HG02970 (cell line): ENCODE measurements at regions not wholly inside any gene's neighbourhood (a gene's known extent, or its start where the extent isn't known, plus 50 kb on each side); places are given as distances from the start of the nearest gene placed in this dataset.

Experiments used
- ATAC-seq: cut with Tn5 transposase; IDR thresholded peaks from one replicate; pipeline ENCODE4 v1.9.1; 2021; ENCODE audit warnings: mild to moderate bottlenecking, moderate library complexity, moderate number of reproducible peaks; ENCODE audit not compliant: unreplicated experiment, low FRiP score

DNA sequence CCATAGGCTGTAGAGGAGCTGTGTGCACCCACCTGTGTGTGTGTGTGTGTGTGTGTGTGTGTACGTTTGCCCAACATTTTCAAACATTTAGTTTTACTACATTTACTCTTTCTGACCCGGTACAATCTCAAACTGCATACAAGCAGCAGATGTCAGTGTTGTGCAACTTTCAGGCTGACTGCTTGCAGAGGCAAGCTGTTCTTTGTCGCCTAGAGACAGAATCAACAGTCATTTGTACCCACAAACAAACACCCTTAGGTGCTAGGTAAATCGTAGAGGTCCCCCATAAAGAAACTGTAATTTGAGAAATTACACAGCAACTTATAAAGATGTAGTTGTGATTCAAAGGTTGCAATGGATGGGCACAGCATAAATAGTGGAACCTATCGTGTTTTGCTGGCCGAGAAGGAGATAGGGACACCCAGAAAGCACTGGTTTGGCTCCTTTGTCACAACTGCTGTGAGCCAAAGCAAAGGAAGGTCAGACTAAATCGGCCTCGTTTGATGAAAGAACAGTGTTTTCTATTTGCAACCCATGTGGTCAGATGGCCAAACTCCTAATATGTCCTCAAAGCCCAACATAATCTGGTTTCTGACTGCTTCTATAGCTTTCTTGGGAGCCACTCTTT lies 478.4 kb downstream of the TOX3 start:
- no peak for ATAC-seq

DNA sequence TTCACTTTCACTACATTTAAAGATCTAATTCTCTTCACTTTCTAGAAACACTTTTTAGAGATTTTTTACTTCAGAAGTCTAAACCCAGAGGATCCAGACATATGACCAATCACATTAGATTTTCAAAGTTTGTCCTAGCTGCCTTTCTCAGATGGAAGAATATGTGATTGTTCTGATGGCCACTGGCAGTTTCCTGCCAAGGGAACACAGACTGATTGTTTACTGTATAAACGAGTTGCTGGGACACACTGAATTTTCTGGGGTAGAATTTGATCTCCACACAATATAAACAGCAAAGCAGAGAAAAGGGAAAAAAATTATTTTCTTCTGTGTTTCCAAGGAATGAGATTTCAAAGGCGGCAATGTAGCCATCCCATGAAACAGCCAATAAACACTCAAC lies 480.0 kb downstream of the TOX3 start:
- ATAC-seq: no peak

DNA sequence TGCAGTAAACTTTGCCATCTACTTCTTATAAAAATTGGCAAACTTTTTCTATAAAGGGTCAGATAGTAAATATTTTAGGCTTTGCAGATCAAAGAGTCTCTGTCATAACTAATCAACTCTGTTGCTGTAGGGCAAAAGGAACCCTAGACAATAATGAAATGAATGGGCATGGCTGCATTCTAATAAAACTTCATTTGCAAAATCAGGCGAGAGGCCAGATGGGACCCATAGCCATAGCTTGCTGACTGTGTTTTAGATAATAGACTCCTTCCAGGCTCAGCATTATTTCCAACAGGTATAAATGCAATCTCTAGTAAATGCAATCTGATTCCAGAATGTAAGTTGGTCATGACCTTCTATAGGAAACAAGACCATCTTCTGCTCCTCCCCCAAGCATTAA lies 490.7 kb downstream of the TOX3 start:
- no peak for ATAC-seq

DNA sequence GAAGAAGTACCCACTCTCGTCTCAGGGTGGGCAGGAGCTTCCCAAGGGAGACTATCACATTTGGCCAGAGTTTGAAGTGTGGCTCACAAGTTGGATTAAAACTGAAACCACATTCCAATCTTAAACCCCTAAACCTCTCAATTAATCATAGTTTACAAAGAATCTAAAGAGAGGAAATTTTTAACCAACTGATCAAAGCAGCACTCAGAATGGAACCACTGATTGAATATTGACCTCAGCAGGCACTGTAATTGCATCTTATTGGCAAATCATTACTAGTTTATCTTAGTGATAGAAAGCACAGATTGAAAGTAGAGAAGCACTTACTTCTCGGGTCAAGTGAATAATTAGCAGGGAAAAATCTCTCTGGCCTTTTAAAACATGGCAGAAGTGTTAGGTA lies 491.6 kb downstream of the TOX3 start:
- ATAC-seq: no peak

DNA sequence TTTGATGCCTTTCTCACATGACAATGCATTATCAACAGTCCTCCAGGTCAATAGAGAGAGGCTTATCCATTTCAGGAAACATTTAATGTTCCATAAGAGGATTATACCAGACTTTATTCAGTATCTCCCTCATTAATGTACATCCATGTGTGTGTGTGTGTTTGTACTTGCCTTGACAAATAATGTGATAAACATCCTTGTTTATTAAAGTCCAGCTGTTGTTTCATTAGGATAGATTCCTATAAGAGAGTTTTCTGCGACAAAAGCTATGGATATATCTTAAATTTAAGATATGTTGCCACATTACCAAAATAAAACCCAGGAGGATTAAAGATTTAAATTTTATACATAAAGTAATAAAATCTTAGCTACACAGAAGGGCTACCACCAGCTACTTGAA lies 492.6 kb downstream of the TOX3 start:
- no peak for ATAC-seq

DNA sequence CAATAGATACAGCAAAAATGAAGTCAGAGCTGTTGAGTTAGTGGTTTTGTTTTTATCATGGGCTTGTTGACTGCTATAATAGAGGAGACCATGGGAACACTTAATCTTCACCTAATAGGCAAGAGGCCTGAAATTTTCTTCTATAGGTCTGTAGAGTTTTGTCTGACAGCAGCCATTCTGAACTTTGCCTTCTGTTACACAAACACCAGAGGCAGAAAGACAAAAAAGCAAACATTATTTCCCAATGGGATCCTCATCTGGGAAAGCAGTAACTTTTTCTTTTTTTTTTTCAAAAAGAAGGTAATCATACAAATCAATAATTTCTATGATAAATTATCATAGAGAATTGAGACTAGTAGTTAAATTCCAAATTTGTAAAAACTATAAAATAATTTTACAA lies 494.1 kb downstream of the TOX3 start:
- no peak for ATAC-seq

DNA sequence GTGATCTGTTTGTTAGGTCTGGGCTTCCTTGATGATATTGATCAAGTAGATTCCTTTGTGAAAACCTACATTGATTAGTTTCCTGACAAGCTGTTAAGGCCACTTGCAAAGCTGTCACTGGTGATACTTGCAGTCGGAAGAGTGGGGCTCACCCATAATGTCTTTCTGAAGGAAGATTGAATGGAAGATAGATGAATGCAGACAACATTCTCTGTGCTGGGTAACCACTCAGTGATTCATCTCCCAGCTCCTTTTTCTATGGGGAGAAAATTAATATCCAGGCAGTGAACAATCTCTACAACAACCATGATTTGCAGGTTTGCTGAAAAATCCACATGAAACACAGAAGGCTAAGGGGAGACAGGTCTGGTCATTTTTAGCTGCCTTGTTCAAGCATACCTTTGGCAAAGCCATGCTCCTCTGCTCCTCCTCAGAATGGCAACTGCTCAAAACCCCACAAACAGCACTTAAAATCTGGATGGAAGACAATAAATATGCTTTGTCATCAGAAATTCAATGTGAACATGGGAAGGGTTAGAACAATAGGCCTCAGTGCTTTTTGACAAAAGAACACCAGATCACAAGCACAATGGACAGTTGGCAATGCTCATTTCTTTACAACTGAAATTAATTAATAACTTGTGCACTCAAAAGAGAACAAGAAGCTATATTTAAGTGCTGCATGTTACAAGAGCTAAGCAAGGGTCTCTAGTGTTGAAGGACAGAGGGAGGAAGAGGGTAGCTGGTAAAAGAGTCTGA lies 495.4 kb downstream of the TOX3 start:
- no peak for ATAC-seq

DNA sequence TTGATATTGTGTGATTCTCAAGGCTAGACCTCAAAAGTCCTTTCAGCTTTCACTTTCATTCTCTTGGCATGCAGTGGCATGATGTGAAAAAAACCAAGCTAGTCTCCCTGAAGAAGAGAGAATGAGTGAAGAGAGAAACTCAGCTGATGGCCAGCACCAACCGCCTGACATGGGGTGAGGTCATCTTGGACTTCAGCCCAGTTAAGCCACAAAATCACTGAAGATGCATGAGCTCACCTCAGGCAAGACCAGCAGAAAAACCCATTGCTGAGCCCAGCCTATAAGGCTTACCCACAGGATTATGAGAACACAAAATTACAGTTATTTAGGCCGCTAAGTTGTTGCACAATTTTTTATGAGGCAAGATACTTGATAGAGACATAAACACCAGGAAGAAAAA lies 496.5 kb downstream of the TOX3 start:
- ATAC-seq: no peak

DNA sequence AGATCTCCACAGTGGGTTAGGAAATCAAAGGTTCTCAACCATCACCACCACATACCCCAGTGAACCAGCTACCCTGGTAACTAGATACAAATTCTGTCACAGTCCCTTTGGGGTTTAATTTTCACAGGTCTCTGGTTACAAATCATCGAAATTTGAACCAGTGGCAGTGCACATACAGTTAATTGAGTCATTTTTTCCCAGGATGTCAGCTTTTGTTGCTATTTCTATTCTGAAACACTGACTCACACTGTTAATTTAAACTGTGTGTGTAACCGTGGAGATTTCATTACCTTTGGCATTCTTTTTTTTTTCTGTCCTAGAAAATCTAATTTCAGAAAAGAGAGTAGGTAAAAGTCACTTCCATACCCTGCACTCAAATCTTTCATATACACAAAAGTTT lies 511.5 kb downstream of the TOX3 start:
- no peak for ATAC-seq

DNA sequence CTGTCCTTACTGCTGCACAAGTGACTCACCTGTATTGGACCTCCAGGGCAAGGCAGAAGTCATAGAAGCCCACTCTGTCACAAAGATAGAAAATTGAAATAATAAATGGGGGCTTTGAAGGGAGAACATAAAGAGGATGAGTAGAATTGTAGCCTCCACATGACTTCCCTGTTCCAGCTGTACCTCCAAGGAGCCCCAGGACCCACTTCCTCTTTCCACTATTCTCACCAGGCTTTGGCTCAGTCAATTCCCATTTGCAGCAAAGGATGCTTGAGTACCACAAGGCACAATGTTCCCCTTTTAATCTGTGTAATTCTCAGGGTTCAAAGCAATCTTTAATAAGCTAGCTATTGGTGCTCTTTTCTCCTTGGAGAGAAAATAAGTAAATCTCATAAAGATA lies 512.1 kb downstream of the TOX3 start:
- ATAC-seq: no peak

DNA sequence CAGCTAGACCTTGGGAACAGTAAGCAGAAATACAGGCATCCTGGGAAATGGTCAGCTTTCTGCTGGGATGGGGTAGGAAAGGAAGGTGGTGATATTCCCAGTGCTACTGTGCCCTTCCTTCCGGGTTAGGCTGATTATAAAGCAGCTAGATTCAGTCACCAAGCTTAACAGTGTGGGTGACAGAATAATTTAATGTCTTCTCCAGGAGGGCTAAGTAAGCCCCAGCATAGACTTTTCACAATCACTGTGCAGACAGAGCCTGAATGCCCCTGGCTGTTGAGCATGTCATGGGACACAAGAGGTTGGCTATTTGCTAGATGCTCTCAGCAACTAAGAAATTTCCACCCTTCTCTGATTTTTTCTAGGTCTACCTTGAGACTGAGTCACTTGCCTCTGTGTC lies 513.0 kb downstream of the TOX3 start:
- no peak for ATAC-seq

DNA sequence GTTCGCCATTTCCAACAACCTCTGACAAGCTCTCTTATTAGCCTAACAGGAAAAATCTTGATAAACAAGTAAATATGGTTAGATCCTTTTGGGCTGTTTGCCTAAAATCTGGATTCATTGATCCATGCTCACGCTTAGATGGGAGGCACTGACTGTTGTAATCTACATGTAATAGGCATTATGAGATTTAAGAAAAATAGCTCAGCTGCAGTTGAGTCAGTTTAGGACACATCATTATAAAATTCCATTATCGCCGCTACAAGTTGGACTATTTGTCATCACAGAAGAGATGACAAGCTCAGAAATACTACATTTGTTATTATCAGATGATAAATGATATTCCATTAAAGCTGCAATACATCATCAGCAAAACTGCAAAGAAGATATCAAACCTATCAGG lies 524.0 kb downstream of the TOX3 start:
- ATAC-seq: no peak

DNA sequence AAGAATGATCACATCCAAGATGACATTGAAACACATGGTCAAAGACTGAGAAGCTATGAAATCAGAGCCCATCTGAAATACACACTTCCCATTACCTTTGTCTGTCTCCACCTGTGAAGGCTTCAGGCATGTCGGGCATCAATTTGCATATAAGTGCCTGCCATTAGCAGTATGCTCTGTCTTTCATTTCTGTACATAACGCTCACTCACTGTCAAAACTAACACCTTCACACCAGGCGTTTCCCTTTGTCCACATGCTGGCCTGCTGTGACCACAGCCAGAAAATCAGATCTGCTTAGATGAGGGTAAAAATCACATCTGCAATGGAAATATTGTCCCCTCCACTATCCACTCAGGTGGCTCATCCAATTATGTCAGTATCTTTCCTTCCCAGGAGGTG lies 524.8 kb downstream of the TOX3 start:
- ATAC-seq: no peak

DNA sequence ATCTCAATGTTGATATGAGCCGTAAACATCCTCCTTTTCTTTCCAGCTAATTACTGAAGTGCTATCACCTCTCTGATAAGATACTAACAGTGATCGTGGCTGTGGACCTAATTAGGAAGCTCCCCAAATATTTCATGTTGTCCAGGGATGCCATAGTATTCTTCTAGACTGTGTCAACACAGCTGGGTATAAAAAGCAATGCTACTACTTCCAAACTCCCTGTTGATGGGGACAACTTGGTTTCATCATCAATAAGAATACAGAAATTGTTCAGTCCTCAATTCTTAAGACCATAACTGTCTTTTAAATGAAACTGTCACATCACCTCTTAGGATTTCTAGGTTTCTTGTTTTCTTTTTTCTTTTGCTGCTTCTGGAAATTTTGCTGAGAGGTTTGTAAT lies 530.6 kb downstream of the TOX3 start:
- ATAC-seq: no peak

DNA sequence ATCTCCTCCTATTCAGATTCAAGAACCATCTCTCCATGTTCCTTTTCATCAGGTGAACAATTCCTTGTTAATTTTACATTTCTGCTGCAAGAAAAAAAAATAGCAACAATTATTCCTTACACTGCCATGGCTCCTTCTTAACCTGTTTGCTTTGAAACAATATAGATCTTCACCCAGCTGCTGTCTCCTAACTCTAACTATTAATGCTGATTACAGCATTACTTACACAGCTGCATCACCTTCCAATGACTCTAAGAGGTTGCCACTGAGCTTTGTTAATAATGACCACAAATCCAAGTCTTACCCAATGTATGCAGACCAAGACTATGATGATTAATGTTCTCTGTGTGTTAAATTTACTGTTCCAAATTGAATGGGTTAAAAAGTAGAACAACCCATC lies 541.4 kb downstream of the TOX3 start:
- ATAC-seq: no peak

DNA sequence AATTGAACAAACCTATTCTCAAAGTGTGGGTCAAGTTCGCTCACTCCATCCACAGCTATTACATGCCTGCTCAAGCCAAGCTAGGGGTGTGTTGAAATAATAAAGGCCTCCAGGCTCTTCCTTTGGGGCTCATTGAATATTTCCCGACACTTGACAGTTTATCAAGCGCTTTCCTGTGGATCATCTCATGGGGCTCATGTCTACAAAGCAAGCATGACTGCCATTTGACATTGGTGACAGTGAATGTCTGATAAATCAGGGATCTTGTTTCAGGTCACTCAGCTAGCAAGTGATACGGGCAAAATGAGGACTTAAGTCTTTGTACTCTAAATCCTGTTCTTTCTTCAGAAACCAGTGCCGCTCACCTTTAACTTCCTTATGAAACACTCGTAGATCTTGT lies 542.6 kb downstream of the TOX3 start:
- ATAC-seq: no peak

DNA sequence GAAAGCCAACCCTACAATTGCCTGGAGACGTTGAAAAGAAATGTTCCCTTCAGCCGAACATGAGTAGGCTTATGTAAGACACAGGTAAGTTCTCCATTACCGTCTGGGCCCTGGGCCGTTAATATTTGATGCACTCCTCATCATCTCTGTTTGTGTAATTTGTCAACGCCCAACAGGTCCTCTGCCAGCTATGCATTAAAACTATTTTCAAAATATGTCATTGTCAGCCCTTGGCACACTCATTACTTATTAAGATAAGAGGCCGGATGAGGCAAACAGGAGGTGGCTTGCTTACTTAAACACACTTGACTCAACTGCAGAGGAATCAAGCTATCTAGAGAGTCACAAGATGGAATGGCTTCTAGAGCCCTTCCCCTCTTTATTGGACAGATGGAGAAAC lies 544.9 kb downstream of the TOX3 start:
- no peak for ATAC-seq

DNA sequence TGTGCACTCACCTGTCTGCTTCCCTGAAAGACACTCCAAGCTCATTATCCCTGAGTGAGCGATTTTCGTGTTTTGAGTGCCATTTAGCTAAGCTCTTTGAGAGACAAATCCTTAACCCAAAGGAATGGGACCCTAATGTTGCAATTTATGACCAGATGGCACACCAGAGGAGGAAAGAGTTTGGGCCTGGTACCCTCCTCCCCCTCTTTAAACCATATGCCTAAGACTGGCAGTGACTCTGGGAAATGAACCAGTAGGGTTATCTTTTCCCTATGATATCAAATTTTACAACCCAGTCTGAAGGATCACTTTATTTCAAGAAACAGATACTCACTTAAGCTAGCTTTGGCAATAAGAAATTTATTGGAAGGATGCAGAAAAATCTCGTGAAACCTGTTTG lies 550.4 kb downstream of the TOX3 start:
- ATAC-seq: no peak

DNA sequence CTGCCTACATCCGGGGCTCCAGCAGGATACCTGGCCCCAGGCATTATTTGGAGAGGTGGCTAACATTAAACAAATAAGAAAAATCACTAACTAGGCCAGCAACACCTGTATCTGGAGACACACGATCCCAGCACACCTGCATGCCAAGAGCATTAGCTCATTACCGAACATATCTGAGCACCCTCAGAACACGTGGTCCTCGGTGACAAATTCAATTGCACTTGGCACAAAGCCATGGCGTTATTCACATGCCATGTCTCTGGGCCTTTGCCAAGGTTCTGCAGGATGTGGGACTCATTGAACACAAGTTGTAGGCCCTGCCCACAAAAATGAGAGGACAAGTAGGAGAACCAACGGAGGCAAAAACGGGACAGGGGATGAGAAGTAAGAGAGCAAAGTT lies 552.3 kb downstream of the TOX3 start:
- ATAC-seq: no peak

DNA sequence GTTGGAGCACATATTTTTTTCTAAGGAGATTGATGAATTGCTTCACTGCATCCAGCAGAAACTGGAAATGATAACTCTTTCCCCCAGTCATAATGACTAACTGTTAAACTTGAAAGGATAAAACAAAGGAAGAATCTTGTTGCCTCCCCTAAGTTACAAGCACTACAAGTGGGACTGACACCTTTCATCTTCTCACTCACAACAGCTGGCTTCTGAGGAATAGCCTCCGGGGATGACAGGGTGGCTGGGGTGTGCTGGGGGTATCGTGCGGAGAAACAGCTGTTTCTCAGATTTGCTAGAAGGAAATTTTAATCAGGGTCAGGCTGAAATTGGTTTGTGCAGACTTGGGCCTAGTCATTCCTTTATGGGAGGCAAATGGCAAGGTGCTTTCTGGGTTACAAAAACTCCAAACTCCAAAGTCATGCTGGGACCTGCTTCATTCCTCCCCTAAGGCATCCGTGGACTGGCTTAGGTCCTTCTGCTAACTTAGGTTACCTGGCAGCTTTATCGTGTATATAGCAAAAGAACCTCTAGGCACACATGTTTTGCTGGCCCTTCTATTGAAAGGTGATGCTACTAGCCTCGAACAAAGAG lies 557.2 kb downstream of the TOX3 start:
- ATAC-seq: no peak

DNA sequence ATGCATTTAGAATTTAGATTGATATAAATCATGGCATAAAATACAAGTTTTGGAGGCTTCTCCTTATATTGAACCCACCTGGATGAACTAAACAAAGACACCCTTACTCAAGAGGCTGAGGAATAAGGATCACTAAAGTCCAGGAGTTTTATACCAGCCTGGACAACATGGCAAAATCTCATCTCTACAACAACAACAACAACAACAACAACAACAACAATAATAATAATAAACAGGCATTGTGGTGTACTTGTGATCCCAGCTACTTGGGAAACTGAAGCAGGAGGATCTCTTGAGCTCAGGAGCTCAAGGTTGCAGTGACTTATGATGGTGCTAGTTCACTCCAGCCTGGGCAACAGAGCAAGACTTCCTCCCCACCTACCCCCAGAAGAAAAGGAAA lies 558.0 kb downstream of the TOX3 start:
- no peak for ATAC-seq

DNA sequence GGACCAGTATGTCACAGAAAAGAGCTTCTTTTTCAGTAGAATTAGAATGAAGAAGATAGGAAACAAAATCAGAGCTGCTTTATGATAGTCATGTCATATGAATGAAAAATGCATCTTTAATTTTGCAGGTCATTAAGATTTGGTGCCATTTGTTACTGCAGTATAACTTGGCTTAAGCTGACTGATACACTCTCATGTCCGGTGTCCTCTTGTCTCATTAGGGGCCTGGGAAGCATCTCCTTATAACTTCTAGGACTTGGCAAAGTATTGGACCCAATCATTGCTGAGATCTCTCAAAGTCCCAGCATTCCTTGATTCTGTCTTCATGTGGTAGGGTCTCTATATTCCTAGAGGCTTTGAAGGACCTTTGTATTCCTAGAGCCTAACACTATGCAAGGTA lies 559.4 kb downstream of the TOX3 start:
- ATAC-seq: no peak
